ENCODE measurements at regions not wholly inside any gene's neighbourhood (a gene's known extent, or its start where the extent isn't known, plus 50 kb on each side); places are given as distances from the start of the nearest gene placed in this dataset.

GRCh38 chr1:88104236-88104635 is 579.8 kb upstream of the PKN2 start:
- Mint-ChIP-seq H3K36me3 (no peaks in the 10 kb centered on the region), H3K27me3 (ENCODE audit: low read depth in 3 of 3) (no peaks in the 10 kb centered on the region), H3K27ac (no peak overlapping the region), H3K4me1 (no peaks in the 10 kb centered on the region), H3K4me3 (no peak overlapping the region), H3K9me3 (peaks cover 0 to 4% (median 1%) of the 10 kb centered on the region in 6 donors)
- DNase-seq = no peak

- Mint-ChIP-seq H3K27me3 (ENCODE audit: low read depth in 3 of 3) (peaks cover 0 to 3% (median 0%) of the 10 kb centered on the region in 3 donors), H3K4me1 (no peaks in the 10 kb centered on the region), H3K36me3 (no peaks in the 10 kb centered on the region), H3K27ac (no peak overlapping the region), H3K9me3 (peaks cover 0 to 6% (median 1%) of the 10 kb centered on the region in 6 donors), H3K4me3 (no peak overlapping the region)
- DNase-seq = no peak
Measured at GRCh38 chr1:88104886-88105285, 579.2 kb upstream of the PKN2 start.

GRCh38 chr1:88111816-88112215 is 572.3 kb upstream of the PKN2 start:
- no peak overlapping the region for H3K4me3 Mint-ChIP-seq
- H3K36me3 Mint-ChIP-seq = no peaks in the 10 kb centered on the region
- H3K4me1 Mint-ChIP-seq = no peaks in the 10 kb centered on the region
- peaks cover 0 to 5% (median 0%) of the 10 kb centered on the region in 3 donors for H3K27me3 Mint-ChIP-seq (ENCODE audit: low read depth in 3 of 3)
- no peak for DNase-seq
- peaks cover 0 to 2% (median 0%) of the 10 kb centered on the region in 6 donors for H3K9me3 Mint-ChIP-seq
- no peak overlapping the region for H3K27ac Mint-ChIP-seq

GRCh38 chr1:88117597-88117996 is 566.5 kb upstream of the PKN2 start:
- Mint-ChIP-seq H3K27ac (no peak overlapping the region), H3K27me3 (ENCODE audit: low read depth in 3 of 3) (peaks cover 1 to 3% (median 2%) of the 10 kb centered on the region in 3 donors), H3K4me3 (no peak overlapping the region)

GRCh38 chr1:88118176-88118845 is 565.8 kb upstream of the PKN2 start:
- Mint-ChIP-seq H3K4me3 (no peak overlapping the region), H3K27me3 (ENCODE audit: low read depth in 3 of 3) (peaks cover 1 to 3% (median 2%) of the 10 kb centered on the region in 3 donors), H3K9me3 (peaks cover 0 to 5% (median 0%) of the 10 kb centered on the region in 6 donors), H3K4me1 (no peaks in the 10 kb centered on the region), H3K27ac (no peak overlapping the region), H3K36me3 (no peaks in the 10 kb centered on the region)
- DNase-seq = no peak

More at GRCh38 chr1:88117597-88117996, 566.5 kb upstream of the PKN2 start:
- peaks cover 0 to 5% (median 0%) of the 10 kb centered on the region in 6 donors for H3K9me3 Mint-ChIP-seq
- H3K4me1 Mint-ChIP-seq = no peaks in the 10 kb centered on the region
- H3K36me3 Mint-ChIP-seq = no peaks in the 10 kb centered on the region
- no peak for DNase-seq

GRCh38 chr1:88124614-88125013 is 559.5 kb upstream of the PKN2 start:
- Mint-ChIP-seq H3K9me3 (peaks cover 0 to 4% (median 0%) of the 10 kb centered on the region in 6 donors), H3K4me3 (no peak overlapping the region), H3K27me3 (ENCODE audit: low read depth in 3 of 3) (peaks cover 1 to 7% (median 3%) of the 10 kb centered on the region in 3 donors), H3K4me1 (no peaks in the 10 kb centered on the region), H3K36me3 (no peaks in the 10 kb centered on the region), H3K27ac (no peak overlapping the region)
- no peak for DNase-seq

GRCh38 chr1:88126467-88126866 is 557.6 kb upstream of the PKN2 start:
- no peaks in the 10 kb centered on the region for H3K4me1 Mint-ChIP-seq
- no peaks in the 10 kb centered on the region for H3K36me3 Mint-ChIP-seq
- no peak for DNase-seq
- no peak overlapping the region for H3K27ac Mint-ChIP-seq
- peaks cover 0 to 7% (median 1%) of the 10 kb centered on the region in 3 donors for H3K27me3 Mint-ChIP-seq (ENCODE audit: low read depth in 3 of 3)
- H3K4me3 Mint-ChIP-seq = no peak overlapping the region
- H3K9me3 Mint-ChIP-seq = peaks cover 0 to 5% (median 3%) of the 10 kb centered on the region in 6 donors

- Mint-ChIP-seq H3K4me3 (no peak overlapping the region), H3K36me3 (no peaks in the 10 kb centered on the region), H3K4me1 (no peaks in the 10 kb centered on the region), H3K27me3 (ENCODE audit: low read depth in 3 of 3) (no peaks in the 10 kb centered on the region), H3K9me3 (peaks cover 0 to 12% (median 4%) of the 10 kb centered on the region in 6 donors), H3K27ac (no peak overlapping the region)
- no peak for DNase-seq
Measured at GRCh38 chr1:88133991-88134390, 550.1 kb upstream of the PKN2 start.

- no peak overlapping the region for H3K4me3 Mint-ChIP-seq
- no peaks in the 10 kb centered on the region for H3K27me3 Mint-ChIP-seq (ENCODE audit: low read depth in 3 of 3)
- H3K36me3 Mint-ChIP-seq = no peaks in the 10 kb centered on the region
- H3K27ac Mint-ChIP-seq = no peak overlapping the region
- peaks cover 0 to 9% (median 2%) of the 10 kb centered on the region in 6 donors for H3K9me3 Mint-ChIP-seq
- no peak for DNase-seq
- H3K4me1 Mint-ChIP-seq = no peaks in the 10 kb centered on the region
Measured at GRCh38 chr1:88134983-88135921, 548.8 kb upstream of the PKN2 start.

GRCh38 chr1:88139633-88140032 is 544.4 kb upstream of the PKN2 start:
- DNase-seq = no peak
- no peaks in the 10 kb centered on the region for H3K36me3 Mint-ChIP-seq
- H3K27me3 Mint-ChIP-seq (ENCODE audit: low read depth in 3 of 3) = no peaks in the 10 kb centered on the region
- peaks cover 2 to 6% of the 10 kb centered on the region in 2 donors for H3K4me1 Mint-ChIP-seq
- H3K4me3 Mint-ChIP-seq = no peak overlapping the region
- peaks cover 0 to 4% (median 0%) of the 10 kb centered on the region in 6 donors for H3K9me3 Mint-ChIP-seq
- H3K27ac Mint-ChIP-seq = no peak overlapping the region

GRCh38 chr1:88140325-88140724 is 543.7 kb upstream of the PKN2 start:
- Mint-ChIP-seq H3K4me3 (no peak overlapping the region), H3K9me3 (peaks cover 0 to 9% (median 0%) of the 10 kb centered on the region in 6 donors), H3K4me1 (peaks cover 2 to 6% of the 10 kb centered on the region in 2 donors), H3K36me3 (no peaks in the 10 kb centered on the region), H3K27ac (no peak overlapping the region), H3K27me3 (ENCODE audit: low read depth in 3 of 3) (no peaks in the 10 kb centered on the region)
- no peak for DNase-seq

- H3K27me3 Mint-ChIP-seq (ENCODE audit: low read depth in 3 of 3) = no peaks in the 10 kb centered on the region
- peaks cover 0 to 9% (median under 1%) of the 10 kb centered on the region in 6 donors for H3K9me3 Mint-ChIP-seq
- DNase-seq = no peak
- no peak overlapping the region for H3K27ac Mint-ChIP-seq
- peak overlapping the region in 3 of 5 donors; percentile 5 to 26 (median 21) for H3K4me3 Mint-ChIP-seq
- H3K4me1 Mint-ChIP-seq = peaks cover 2 to 6% of the 10 kb centered on the region in 2 donors
- H3K36me3 Mint-ChIP-seq = no peaks in the 10 kb centered on the region
Measured at GRCh38 chr1:88141499-88142074, 542.5 kb upstream of the PKN2 start.

- no peaks in the 10 kb centered on the region for H3K36me3 Mint-ChIP-seq
- H3K27me3 Mint-ChIP-seq (ENCODE audit: low read depth in 3 of 3) = peaks cover 0 to 3% (median 0%) of the 10 kb centered on the region in 3 donors
Measured at GRCh38 chr1:88145752-88146151, 538.3 kb upstream of the PKN2 start.

GRCh38 chr1:88149686-88150085 is 534.4 kb upstream of the PKN2 start:
- peaks cover 0 to 3% (median 0%) of the 10 kb centered on the region in 3 donors for H3K27me3 Mint-ChIP-seq (ENCODE audit: low read depth in 3 of 3)
- H3K27ac Mint-ChIP-seq = no peak overlapping the region
- no peaks in the 10 kb centered on the region for H3K4me1 Mint-ChIP-seq

More at GRCh38 chr1:88145752-88146151, 538.3 kb upstream of the PKN2 start:
- no peak for DNase-seq
- Mint-ChIP-seq H3K4me1 (peaks cover 2 to 6% of the 10 kb centered on the region in 2 donors), H3K4me3 (no peak overlapping the region), H3K9me3 (peaks cover 0 to 9% (median 1%) of the 10 kb centered on the region in 6 donors), H3K27ac (no peak overlapping the region)

More at GRCh38 chr1:88149686-88150085, 534.4 kb upstream of the PKN2 start:
- DNase-seq = no peak
- Mint-ChIP-seq H3K36me3 (no peaks in the 10 kb centered on the region), H3K4me3 (no peak overlapping the region), H3K9me3 (peaks cover 0 to 9% (median 0%) of the 10 kb centered on the region in 6 donors)

Measured in immature natural killer cell (primary cell).